ENCODE measurements at regions not wholly inside any gene's neighbourhood (a gene's known extent, or its start where the extent isn't known, plus 50 kb on each side); places are given as distances from the start of the nearest gene placed in this dataset.

DNA sequence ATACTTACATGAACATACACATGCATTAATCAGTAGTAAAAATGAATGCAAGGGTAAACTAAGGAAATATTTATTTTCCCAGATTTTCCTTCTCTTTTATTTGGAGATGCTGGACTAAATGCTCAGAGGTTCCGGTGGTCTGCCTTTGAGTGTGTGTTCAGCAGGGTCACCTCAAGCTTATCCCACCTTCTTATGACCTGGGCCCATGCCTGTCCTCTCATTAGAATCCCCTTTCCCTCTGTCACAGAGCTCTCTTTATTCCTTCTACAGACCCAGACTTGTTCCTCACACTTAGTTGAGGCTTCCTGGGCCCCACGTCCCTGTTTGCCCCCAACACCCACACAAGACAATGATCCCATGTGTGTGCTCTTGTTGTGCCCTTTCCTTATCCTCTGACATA is 61.6 kb upstream of the TOP3B start:
- TF ChIP-seq, protein P1, sequence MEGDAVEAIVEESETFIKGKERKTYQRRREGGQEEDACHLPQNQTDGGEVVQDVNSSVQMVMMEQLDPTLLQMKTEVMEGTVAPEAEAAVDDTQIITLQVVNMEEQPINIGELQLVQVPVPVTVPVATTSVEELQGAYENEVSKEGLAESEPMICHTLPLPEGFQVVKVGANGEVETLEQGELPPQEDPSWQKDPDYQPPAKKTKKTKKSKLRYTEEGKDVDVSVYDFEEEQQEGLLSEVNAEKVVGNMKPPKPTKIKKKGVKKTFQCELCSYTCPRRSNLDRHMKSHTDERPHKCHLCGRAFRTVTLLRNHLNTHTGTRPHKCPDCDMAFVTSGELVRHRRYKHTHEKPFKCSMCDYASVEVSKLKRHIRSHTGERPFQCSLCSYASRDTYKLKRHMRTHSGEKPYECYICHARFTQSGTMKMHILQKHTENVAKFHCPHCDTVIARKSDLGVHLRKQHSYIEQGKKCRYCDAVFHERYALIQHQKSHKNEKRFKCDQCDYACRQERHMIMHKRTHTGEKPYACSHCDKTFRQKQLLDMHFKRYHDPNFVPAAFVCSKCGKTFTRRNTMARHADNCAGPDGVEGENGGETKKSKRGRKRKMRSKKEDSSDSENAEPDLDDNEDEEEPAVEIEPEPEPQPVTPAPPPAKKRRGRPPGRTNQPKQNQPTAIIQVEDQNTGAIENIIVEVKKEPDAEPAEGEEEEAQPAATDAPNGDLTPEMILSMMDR (IDR thresholded peaks at IDR 0.05), result no peak
- no peak for TF ChIP-seq POLR2AphosphoS5 (IDR thresholded peaks at IDR 0.05)
- TF ChIP-seq POLR2A (IDR thresholded peaks at IDR 0.05), result no peak
- no peak for TF ChIP-seq EP300 (IDR thresholded peaks at IDR 0.05; ENCODE audit: low read depth)
